GM12864 (cell line): ENCODE measurements at regions not wholly inside any gene's neighbourhood (a gene's known extent, or its start where the extent isn't known, plus 50 kb on each side); places are given as distances from the start of the nearest gene placed in this dataset.
"Not testable (repeated sequence)": the region's sequence is repeated elsewhere in the genome, so short reads cannot be mapped to it uniquely, and the experiment has no call there.

Source experiments
- DNase-seq: peaks from one replicate; pipeline ENCODE4 v3.0.0-alpha.2; 2011; ENCODE audit warnings: low read depth
- H3K4me3 ChIP-seq: 2 replicates; pipeline ENCODE4 v1.5.1; 2011; ENCODE audit warnings: mild to moderate bottlenecking, low read depth, low read length, control low read depth
- CTCF ChIP-seq: IDR thresholded peaks from 2 replicates; pipeline ENCODE4 v1.5.1; 2011; ENCODE audit warnings: low read depth, mild to moderate bottlenecking, moderate library complexity, low read length, control low read depth, inconsistent platforms; ENCODE audit errors: missing control alignments

- no peak overlapping the region for H3K4me3 ChIP-seq
- TF ChIP-seq CTCF = no peak
- DNase-seq = no peak
Observed at GRCh38 chr11:135002236-135002635, 590.2 kb upstream of the B3GAT1 start.

GRCh38 chr11:135001581-135001980 lies 589.5 kb upstream of the B3GAT1 start:
- no peak overlapping the region for H3K4me3 ChIP-seq
- DNase-seq = no peak
- no peak for TF ChIP-seq CTCF

GRCh38 chr11:135001065-135001464 lies 589.0 kb upstream of the B3GAT1 start:
- not testable (repeated sequence) for H3K4me3 ChIP-seq, DNase-seq

GRCh38 chr11:134999590-134999989 lies 587.5 kb upstream of the B3GAT1 start:
- no peak overlapping the region for H3K4me3 ChIP-seq
- no peak for DNase-seq
- TF ChIP-seq CTCF = no peak

GRCh38 chr11:134997652-134998320 lies 585.7 kb upstream of the B3GAT1 start:
- H3K4me3 ChIP-seq = no peak overlapping the region
- no peak for TF ChIP-seq CTCF
- DNase-seq = no peak

- TF ChIP-seq CTCF = no peak
- no peak overlapping the region for H3K4me3 ChIP-seq
- DNase-seq = no peak
Observed at GRCh38 chr11:134995741-134996140, 583.7 kb upstream of the B3GAT1 start.

- DNase-seq = no peak
Observed at GRCh38 chr11:134994431-134994830, 582.4 kb upstream of the B3GAT1 start.

More at GRCh38 chr11:134994431-134994830, 582.4 kb upstream of the B3GAT1 start:
- no peak overlapping the region for H3K4me3 ChIP-seq
- no peak for TF ChIP-seq CTCF
